ENCODE measurements at regions not wholly inside any gene's neighbourhood (a gene's known extent, or its start where the extent isn't known, plus 50 kb on each side); places are given as distances from the start of the nearest gene placed in this dataset.

GRCh38 chr7:108802650-108803049 is 233.0 kb downstream of the DNAJB9 start:
- no peak overlapping the region for H3K27ac ChIP-seq
- H3K27me3 ChIP-seq, result no peaks in the 10 kb centered on the region
- H3K4me1 ChIP-seq, result peaks cover 0 to 5% (median 0%) of the 10 kb centered on the region in 10 experiments; a peak in 1 of 20 replicates
- no peak overlapping the region for H3K4me3 ChIP-seq
- H4K20me1 ChIP-seq, result no peaks in the 10 kb centered on the region
- peaks cover 0 to under 1% (median 0%) of the 10 kb centered on the region in 11 experiments; a peak in 1 of 22 replicates for H3K9me3 ChIP-seq (replicated peaks in 1 of 11)
- no peak for TF ChIP-seq Cebpa-rat (IDR thresholded peaks at IDR 0.05)
- no peak overlapping the region for H3K9ac ChIP-seq
- 0 out of 22 replicates have a peak overlapping the region, but pooled peaks of 1 of the 11 experiments have one; percentile 14 for H3K4me2 ChIP-seq
- H3K36me3 ChIP-seq, result no peaks in the 10 kb centered on the region

DNA sequence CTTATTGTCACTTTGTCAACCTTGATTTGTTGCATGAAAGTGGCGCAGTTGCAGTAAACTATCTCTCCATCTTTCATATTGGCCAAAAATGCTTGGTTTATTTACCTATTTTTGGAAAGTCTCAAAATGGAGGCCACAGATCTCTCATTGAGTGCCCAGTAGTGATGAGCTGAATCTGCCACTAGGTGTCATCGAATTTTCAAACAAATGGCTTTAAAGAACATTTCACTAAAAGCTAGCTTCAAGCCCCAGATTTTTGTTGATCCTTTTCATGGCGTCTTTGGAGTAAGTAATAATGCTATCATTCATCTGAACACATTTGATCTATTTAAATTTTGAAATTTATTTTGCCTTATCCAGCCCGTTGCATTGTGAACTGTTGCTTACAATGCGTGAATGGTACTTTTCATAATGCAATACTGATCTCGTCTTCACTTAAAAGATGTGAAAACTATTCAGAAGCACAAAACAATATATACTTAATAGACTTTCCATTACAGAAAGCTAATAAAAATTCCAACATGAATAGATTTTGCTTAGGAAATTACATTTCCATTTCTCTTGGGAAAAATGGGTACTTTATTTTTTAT is 236.2 kb downstream of the DNAJB9 start:
- H4K20me1 ChIP-seq, result no peaks in the 10 kb centered on the region
- H3K4me3 ChIP-seq, result no peak overlapping the region
- no peaks in the 10 kb centered on the region for H3K36me3 ChIP-seq
- TF ChIP-seq Cebpa-rat (IDR thresholded peaks at IDR 0.05), result no peak
- H3K27me3 ChIP-seq, result no peaks in the 10 kb centered on the region
- H3K9ac ChIP-seq, result no peak overlapping the region
- H3K4me2 ChIP-seq, result no peak overlapping the region
- peaks cover 0 to 5% (median 0%) of the 10 kb centered on the region in 10 experiments; a peak in 1 of 20 replicates for H3K4me1 ChIP-seq
- no peak overlapping the region for H3K27ac ChIP-seq
- H3K9me3 ChIP-seq (replicated peaks in 1 of 11), result no peaks in the 10 kb centered on the region

GRCh38 chr7:108808549-108809266 is 239.0 kb downstream of the DNAJB9 start:
- Histone ChIP-seq H3K4me3 (no peak overlapping the region), H3K27ac (no peak overlapping the region)

GRCh38 chr7:108809356-108809755 is 239.7 kb downstream of the DNAJB9 start:
- Histone ChIP-seq H3K9me3 (replicated peaks in 1 of 11) (peaks cover 0 to 3% (median 0%) of the 10 kb centered on the region in 11 experiments; a peak in 1 of 22 replicates), H3K4me1 (peaks cover 0 to 7% (median 0%) of the 10 kb centered on the region in 10 experiments; a peak in 1 of 20 replicates), H3K4me3 (no peak overlapping the region), H3K27ac (no peak overlapping the region), H3K9ac (no peak overlapping the region), H3K36me3 (no peaks in the 10 kb centered on the region), H3K4me2 (no peak overlapping the region), H4K20me1 (no peaks in the 10 kb centered on the region), H3K27me3 (no peaks in the 10 kb centered on the region)
- no peak for TF ChIP-seq Cebpa-rat (IDR thresholded peaks at IDR 0.05)

More at GRCh38 chr7:108808549-108809266, 239.0 kb downstream of the DNAJB9 start:
- Histone ChIP-seq H4K20me1 (no peaks in the 10 kb centered on the region), H3K4me2 (no peak overlapping the region), H3K4me1 (peaks cover 0 to 5% (median 0%) of the 10 kb centered on the region in 10 experiments; a peak in 1 of 20 replicates), H3K36me3 (no peaks in the 10 kb centered on the region), H3K9ac (no peak overlapping the region), H3K27me3 (no peaks in the 10 kb centered on the region), H3K9me3 (replicated peaks in 1 of 11) (no peaks in the 10 kb centered on the region)
- no peak for TF ChIP-seq Cebpa-rat (IDR thresholded peaks at IDR 0.05)

DNA sequence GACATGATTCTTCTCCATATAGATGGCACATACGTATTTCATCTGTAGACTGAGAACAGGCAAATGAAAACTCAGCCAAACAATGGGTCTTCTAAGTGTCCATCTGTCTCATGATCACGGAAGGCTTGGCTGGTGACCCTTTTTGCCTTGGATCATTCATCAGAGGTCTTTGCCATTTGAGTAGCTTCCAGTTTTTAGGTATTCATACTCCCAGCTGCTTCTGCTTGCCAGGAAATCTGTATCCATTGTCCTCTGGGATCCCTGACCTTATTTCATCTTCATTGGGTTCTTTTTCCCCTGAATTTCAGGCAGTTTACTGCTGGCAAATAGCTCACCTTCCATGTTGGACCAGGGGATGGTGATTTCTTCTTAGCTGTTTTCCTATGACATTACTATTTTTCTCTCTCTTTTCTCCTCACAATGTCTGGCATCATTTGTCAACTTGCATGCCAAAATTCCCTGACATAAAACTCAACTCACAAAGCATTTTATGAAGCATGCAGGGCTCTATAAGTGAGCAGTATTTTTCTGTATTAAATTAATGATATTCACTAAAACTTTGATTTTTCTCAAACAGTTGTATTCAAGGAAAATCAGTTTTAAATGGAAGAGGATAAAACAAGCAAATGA is 241.2 kb downstream of the DNAJB9 start:
- no peak for TF ChIP-seq Cebpa-rat (IDR thresholded peaks at IDR 0.05)
- Histone ChIP-seq H4K20me1 (no peaks in the 10 kb centered on the region), H3K9ac (no peak overlapping the region), H3K4me1 (peaks cover 0 to 7% (median 0%) of the 10 kb centered on the region in 10 experiments; a peak in 1 of 20 replicates), H3K27ac (no peak overlapping the region), H3K9me3 (replicated peaks in 1 of 11) (peaks cover 0 to 4% (median 0%) of the 10 kb centered on the region in 11 experiments; a peak in 1 of 22 replicates), H3K4me2 (no peak overlapping the region), H3K27me3 (no peaks in the 10 kb centered on the region), H3K36me3 (no peaks in the 10 kb centered on the region), H3K4me3 (no peak overlapping the region)

GRCh38 chr7:108813251-108814014 is 243.8 kb downstream of the DNAJB9 start:
- no peak for TF ChIP-seq Cebpa-rat (IDR thresholded peaks at IDR 0.05)
- H3K9ac ChIP-seq, result no peak overlapping the region

GRCh38 chr7:108815815-108816214 is 246.1 kb downstream of the DNAJB9 start:
- H4K20me1 ChIP-seq, result no peaks in the 10 kb centered on the region

More at GRCh38 chr7:108813251-108814014, 243.8 kb downstream of the DNAJB9 start:
- no peaks in the 10 kb centered on the region for H3K27me3 ChIP-seq
- H3K36me3 ChIP-seq, result no peaks in the 10 kb centered on the region
- no peak overlapping the region for H3K27ac ChIP-seq
- H3K9me3 ChIP-seq (replicated peaks in 1 of 11), result peaks cover 0 to 4% (median 0%) of the 10 kb centered on the region in 11 experiments; a peak in 1 of 22 replicates
- H3K4me1 ChIP-seq, result peaks cover 0 to 7% (median 0%) of the 10 kb centered on the region in 10 experiments; a peak in 1 of 20 replicates
- H3K4me3 ChIP-seq, result no peak overlapping the region
- no peaks in the 10 kb centered on the region for H4K20me1 ChIP-seq
- no peak overlapping the region for H3K4me2 ChIP-seq

DNA sequence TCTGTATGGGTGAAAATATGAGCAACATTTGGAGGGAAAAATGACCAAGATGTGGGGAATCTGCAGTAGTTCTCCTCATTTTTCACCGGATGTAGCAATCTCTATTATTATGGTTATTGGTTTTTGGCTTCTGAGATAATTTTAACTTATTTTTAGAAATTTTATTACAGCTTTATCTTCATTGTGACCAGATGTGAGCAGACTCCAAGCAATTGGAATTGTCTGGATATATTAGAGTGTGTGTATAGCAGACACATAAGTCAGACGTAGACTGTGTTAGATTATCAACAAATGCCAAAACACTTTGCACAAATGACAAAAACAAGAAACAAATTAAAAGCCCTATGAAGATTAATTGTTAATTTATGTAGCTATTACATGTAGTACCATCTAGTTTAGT is 249.1 kb downstream of the DNAJB9 start:
- Histone ChIP-seq H3K4me2 (no peak overlapping the region), H3K9ac (no peak overlapping the region), H3K27ac (no peak overlapping the region), H3K36me3 (no peaks in the 10 kb centered on the region), H3K9me3 (replicated peaks in 1 of 11) (peaks cover 0 to 4% (median 0%) of the 10 kb centered on the region in 11 experiments; a peak in 1 of 22 replicates), H3K27me3 (no peaks in the 10 kb centered on the region), H4K20me1 (no peaks in the 10 kb centered on the region), H3K4me1 (peaks cover 0 to 1% (median 0%) of the 10 kb centered on the region in 10 experiments; a peak in 1 of 20 replicates), H3K4me3 (no peak overlapping the region)
- TF ChIP-seq Cebpa-rat (IDR thresholded peaks at IDR 0.05), result no peak

More at GRCh38 chr7:108815815-108816214, 246.1 kb downstream of the DNAJB9 start:
- TF ChIP-seq Cebpa-rat (IDR thresholded peaks at IDR 0.05), result no peak
- H3K4me2 ChIP-seq, result no peak overlapping the region
- no peaks in the 10 kb centered on the region for H3K36me3 ChIP-seq
- no peak overlapping the region for H3K4me3 ChIP-seq
- peaks cover 0 to 7% (median 0%) of the 10 kb centered on the region in 10 experiments; a peak in 1 of 20 replicates for H3K4me1 ChIP-seq
- no peak overlapping the region for H3K27ac ChIP-seq
- no peak overlapping the region for H3K9ac ChIP-seq
- H3K9me3 ChIP-seq (replicated peaks in 1 of 11), result peaks cover 0 to 4% (median 0%) of the 10 kb centered on the region in 11 experiments; a peak in 1 of 22 replicates
- no peaks in the 10 kb centered on the region for H3K27me3 ChIP-seq
